Astrocyte (in vitro differentiated cells and primary cell): ENCODE measurements at regions not wholly inside any gene's neighbourhood (a gene's known extent, or its start where the extent isn't known, plus 50 kb on each side); places are given as distances from the start of the nearest gene placed in this dataset.

Experiments used
- DNase-seq: peaks from one replicate; pipeline ENCODE4 v3.0.0-alpha.2; 2010; ENCODE audit warnings: low read depth
- FAIRE-seq: peaks from 2 replicates; lab custom pipeline; 2011; peaks lifted over from hg19 to GRCh38; lab: Jason Lieb, UNC
- H2AFZ ChIP-seq: 2 replicates; pipeline ENCODE4 v1.6.0; 2012; ENCODE audit warnings: low read depth, low read length, inconsistent platforms
- H3K27ac ChIP-seq: 2 replicates; pipeline ENCODE4 v1.5.1; 2011; ENCODE audit warnings: low read depth, low read length, inconsistent platforms
- H3K27me3 ChIP-seq: 2 replicates; pipeline ENCODE4 v1.6.0; 2011; ENCODE audit warnings: low read length, inconsistent platforms; ENCODE audit not compliant: insufficient read depth
- H3K36me3 ChIP-seq: 2 replicates; pipeline ENCODE4 v1.5.1; 2011; ENCODE audit warnings: low read length, inconsistent platforms; ENCODE audit not compliant: insufficient read depth
- H3K4me1 ChIP-seq: 2 replicates; pipeline ENCODE4 v1.5.1; 2011; ENCODE audit warnings: low read length, inconsistent platforms; ENCODE audit not compliant: insufficient read depth
- H3K4me2 ChIP-seq: 2 replicates; pipeline ENCODE4 v1.6.0; 2012; ENCODE audit warnings: low read length, inconsistent platforms
- H3K4me3 ChIP-seq: 2 replicates; pipeline ENCODE4 v1.5.1; 2011; ENCODE audit warnings: low read depth, mild to moderate bottlenecking, low read length, inconsistent platforms; ENCODE audit not compliant: insufficient read depth
- H3K79me2 ChIP-seq: 2 replicates; pipeline ENCODE4 v1.6.0; 2012; ENCODE audit warnings: mild to moderate bottlenecking, low read length, inconsistent platforms; ENCODE audit not compliant: insufficient read depth
- H3K9ac ChIP-seq: 2 replicates; pipeline ENCODE4 v1.6.0; 2012; ENCODE audit warnings: mild to moderate bottlenecking, low read length, inconsistent platforms
- H3K9me3 ChIP-seq: 2 replicates; pipeline ENCODE4 v1.5.1; 2012; ENCODE audit warnings: low read depth, mild to moderate bottlenecking, low read length, inconsistent platforms; ENCODE audit not compliant: insufficient read depth
- H4K20me1 ChIP-seq: 2 replicates; pipeline ENCODE4 v1.6.0; 2012; ENCODE audit warnings: low read length, inconsistent platforms; ENCODE audit not compliant: insufficient read depth
- H3K27ac Mint-ChIP-seq: one replicate; pipeline ENCODE4 v1.8.0; 2021; ENCODE audit warnings: mild to moderate bottlenecking, mixed read lengths; ENCODE audit not compliant: unreplicated experiment
- H3K27me3 Mint-ChIP-seq: one replicate; pipeline ENCODE4 v1.8.0; 2021; ENCODE audit warnings: low read depth, mixed read lengths; ENCODE audit not compliant: unreplicated experiment
- H3K36me3 Mint-ChIP-seq: one replicate; pipeline ENCODE4 v1.8.0; 2021; ENCODE audit warnings: low read depth, mixed read lengths; ENCODE audit not compliant: unreplicated experiment
- H3K4me1 Mint-ChIP-seq: one replicate; pipeline ENCODE4 v1.8.0; 2021; ENCODE audit warnings: low read depth, mixed read lengths; ENCODE audit not compliant: unreplicated experiment
- H3K4me3 Mint-ChIP-seq: one replicate; pipeline ENCODE4 v1.8.0; 2021; ENCODE audit warnings: mild to moderate bottlenecking, moderate library complexity, mixed read lengths; ENCODE audit not compliant: unreplicated experiment
- H3K9me3 Mint-ChIP-seq: one replicate; pipeline ENCODE4 v1.8.0; 2021; ENCODE audit warnings: mild to moderate bottlenecking, mixed read lengths; ENCODE audit not compliant: unreplicated experiment
- CTCF ChIP-seq: IDR thresholded peaks from 2 replicates; pipeline ENCODE4 v1.5.1; 2011; ENCODE audit warnings: low read depth, mild to moderate bottlenecking, inconsistent platforms, low read length, moderate library complexity; ENCODE audit not compliant: insufficient read depth
- EZH2 ChIP-seq: IDR thresholded peaks from 2 replicates; pipeline ENCODE4 v1.6.1; 2012; ENCODE audit warnings: mild to moderate bottlenecking, low read length, inconsistent platforms; ENCODE audit not compliant: insufficient read depth

- H3K27ac ChIP-seq: no peak overlapping the region
- no peak overlapping the region for H3K9ac ChIP-seq
- H4K20me1 ChIP-seq: no peaks in the 10 kb centered on the region
- peaks cover 14% of the 10 kb centered on the region for H3K4me1 Mint-ChIP-seq
- H3K4me1 ChIP-seq: no peaks in the 10 kb centered on the region
- H3K36me3 Mint-ChIP-seq: peaks cover 4% of the 10 kb centered on the region
- H3K9me3 Mint-ChIP-seq: peaks cover 2% of the 10 kb centered on the region
- no peak for TF ChIP-seq CTCF
- no peak for TF ChIP-seq EZH2
- H3K27me3 Mint-ChIP-seq: no peaks in the 10 kb centered on the region
- H3K4me3 Mint-ChIP-seq: no peak overlapping the region
- H3K27ac Mint-ChIP-seq: no peak overlapping the region
- no peak overlapping the region for H3K4me2 ChIP-seq
- H3K4me3 ChIP-seq: no peak overlapping the region
- H3K79me2 ChIP-seq: no peaks in the 10 kb centered on the region
- DNase-seq (no peak), FAIRE-seq (no peak)
- no peak overlapping the region for H2AFZ ChIP-seq
- H3K9me3 ChIP-seq: no peaks in the 10 kb centered on the region
- H3K36me3 ChIP-seq: no peaks in the 10 kb centered on the region
- no peaks in the 10 kb centered on the region for H3K27me3 ChIP-seq
These were observed 215.8 kb upstream of the LEF1 start for GRCh38 chr4:108384544-108384943.

GRCh38 chr4:108383157-108383556 lies 214.4 kb upstream of the LEF1 start:
- Histone ChIP-seq H3K4me2 (no peak overlapping the region), H3K79me2 (no peaks in the 10 kb centered on the region), H3K4me1 (no peaks in the 10 kb centered on the region), H3K9ac (no peak overlapping the region), H3K27me3 (no peaks in the 10 kb centered on the region), H3K27ac (no peak overlapping the region), H4K20me1 (no peaks in the 10 kb centered on the region), H2AFZ (no peak overlapping the region), H3K9me3 (no peaks in the 10 kb centered on the region), H3K4me3 (no peak overlapping the region), H3K36me3 (no peaks in the 10 kb centered on the region)
- no peak for DNase-seq
- TF ChIP-seq CTCF (no peak), EZH2 (no peak)
- Mint-ChIP-seq H3K9me3 (peaks cover 2% of the 10 kb centered on the region), H3K27me3 (no peaks in the 10 kb centered on the region), H3K4me1 (peaks cover 21% of the 10 kb centered on the region), H3K27ac (no peak overlapping the region), H3K4me3 (no peak overlapping the region), H3K36me3 (peaks cover 4% of the 10 kb centered on the region)
- FAIRE-seq: no peak

- H3K27ac ChIP-seq: no peak overlapping the region
- TF ChIP-seq EZH2: no peak
- no peak overlapping the region for H3K4me3 ChIP-seq
- H3K9ac ChIP-seq: no peak overlapping the region
- no peaks in the 10 kb centered on the region for H3K4me1 ChIP-seq
- H2AFZ ChIP-seq: no peak overlapping the region
- H3K27me3 ChIP-seq: no peaks in the 10 kb centered on the region
- no peaks in the 10 kb centered on the region for H3K27me3 Mint-ChIP-seq
- peaks cover 4% of the 10 kb centered on the region for H3K36me3 Mint-ChIP-seq
- H3K4me2 ChIP-seq: no peak overlapping the region
- H3K9me3 Mint-ChIP-seq: peaks cover 2% of the 10 kb centered on the region
- H3K27ac Mint-ChIP-seq: no peak overlapping the region
- H3K4me3 Mint-ChIP-seq: no peak overlapping the region
- H3K36me3 ChIP-seq: no peaks in the 10 kb centered on the region
- no peaks in the 10 kb centered on the region for H4K20me1 ChIP-seq
- no peaks in the 10 kb centered on the region for H3K79me2 ChIP-seq
- FAIRE-seq: no peak
- H3K9me3 ChIP-seq: no peaks in the 10 kb centered on the region
- H3K4me1 Mint-ChIP-seq: peaks cover 21% of the 10 kb centered on the region
- DNase-seq: peak; percentile 71
These were observed 214.0 kb upstream of the LEF1 start for GRCh38 chr4:108382751-108383150.
